HL-60/S4 treated with phorbol 12-myristate 13-acetate at 8.2 ng/mL for 4 days and 3 days (cell line): ENCODE measurements at regions not wholly inside any gene's neighbourhood (a gene's known extent, or its start where the extent isn't known, plus 50 kb on each side); places are given as distances from the start of the nearest gene placed in this dataset.
"Not testable (repeated sequence)": the region's sequence is repeated elsewhere in the genome, so short reads cannot be mapped to it uniquely, and the experiment has no call there.

Source experiments
- in situ Hi-C: fragments of 300-500 bp; cut with MboI; formaldehyde crosslinking; loops from 2 replicates; pipeline ENCODE4 v1.15.0; 2022; ENCODE audit warnings: low sequenced_read_pairs

DNA sequence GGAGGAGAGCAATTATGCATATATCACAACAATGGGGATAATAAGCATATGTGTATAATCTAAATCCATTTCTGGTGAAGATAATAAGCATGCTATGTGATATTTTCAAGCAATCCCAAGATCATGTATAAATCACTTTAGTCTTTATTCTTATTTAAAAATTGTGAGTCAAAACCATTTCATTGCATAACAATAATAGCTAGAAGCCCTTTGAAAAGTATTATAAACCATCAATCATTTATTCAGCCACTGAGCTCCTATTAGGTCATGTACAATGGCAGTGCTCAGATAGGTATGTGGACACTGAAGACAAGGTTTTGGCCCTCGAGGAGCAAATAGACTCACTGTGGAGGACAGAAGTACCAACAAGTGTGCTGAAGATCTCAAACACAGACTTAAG lies 113.1 kb downstream of the CDCA7 start:
- in situ Hi-C loops, result no loop called here

DNA sequence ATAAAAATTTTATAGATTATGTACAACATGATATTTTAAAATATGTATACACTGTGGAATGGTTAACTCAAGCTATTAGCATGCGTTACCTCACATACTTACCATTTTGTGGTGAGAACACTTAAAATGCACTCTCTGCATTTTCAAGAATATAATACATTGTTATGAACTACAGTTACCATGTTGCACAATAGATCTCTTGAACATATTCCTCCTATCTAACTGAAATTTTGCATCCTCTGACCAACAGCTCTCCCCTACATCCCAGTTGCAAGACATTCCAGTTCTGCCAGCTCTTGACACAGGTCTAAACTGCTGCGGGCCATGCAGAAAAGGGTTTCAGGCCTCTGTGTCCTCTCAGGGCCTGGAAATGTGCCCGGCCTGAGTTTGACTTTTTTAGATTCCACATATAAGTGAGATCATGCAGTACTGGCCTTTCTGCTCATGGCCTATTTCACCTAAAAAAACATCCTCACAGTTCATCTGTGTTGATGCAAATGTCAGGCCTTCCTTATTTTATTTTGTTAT lies 113.7 kb downstream of the CDCA7 start:
- in situ Hi-C loops, result no loop called here

DNA sequence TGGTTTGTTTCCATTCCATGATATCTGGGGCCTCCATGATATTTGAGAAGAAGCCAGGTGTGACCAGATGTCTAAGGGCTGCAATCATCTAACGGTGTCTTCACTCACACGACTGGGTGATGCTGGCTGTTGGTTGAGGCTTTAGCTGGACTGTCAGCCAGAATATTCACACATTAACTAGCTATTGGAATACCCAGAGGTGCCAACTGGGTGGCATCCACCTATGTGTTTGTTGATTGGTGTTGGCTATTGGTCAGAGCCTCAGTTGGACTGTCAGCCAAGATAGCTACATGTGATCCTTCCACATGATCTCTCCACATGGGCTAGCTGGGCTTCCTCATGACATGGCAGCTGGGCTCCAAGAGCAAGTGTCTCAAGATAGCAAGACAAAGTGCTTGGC lies 117.4 kb downstream of the CDCA7 start:
- in situ Hi-C loops, result no loop called here

DNA sequence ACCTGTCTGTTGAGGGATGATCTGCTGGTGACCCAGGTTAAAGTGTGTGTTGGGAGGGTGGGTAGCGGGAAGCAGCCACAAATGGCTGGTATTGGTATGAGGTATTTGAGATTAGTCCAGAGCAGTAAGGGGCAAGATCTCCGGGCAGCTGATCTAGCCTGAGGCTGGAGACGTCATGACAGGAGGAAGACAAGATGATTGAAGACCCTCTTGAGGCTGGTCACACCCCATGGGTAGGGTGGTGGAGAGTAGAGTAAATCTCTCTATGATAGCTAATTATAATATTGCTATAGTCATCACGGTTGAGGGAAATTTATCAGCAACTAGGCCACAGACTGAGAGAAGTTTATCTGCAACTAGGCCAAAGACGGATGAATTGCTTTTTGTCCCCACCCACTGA lies 128.5 kb downstream of the CDCA7 start:
- in situ Hi-C loops, result no loop called here

GRCh38 chr2:173488861-173489260 lies 134.2 kb downstream of the CDCA7 start:
- in situ Hi-C loops, result no loop called here

- in situ Hi-C loops, result no loop called here
Measured at GRCh38 chr2:173491418-173491817, 136.7 kb downstream of the CDCA7 start.

GRCh38 chr2:173493874-173494273 lies 139.2 kb downstream of the CDCA7 start:
- in situ Hi-C loops, result no loop called here

DNA sequence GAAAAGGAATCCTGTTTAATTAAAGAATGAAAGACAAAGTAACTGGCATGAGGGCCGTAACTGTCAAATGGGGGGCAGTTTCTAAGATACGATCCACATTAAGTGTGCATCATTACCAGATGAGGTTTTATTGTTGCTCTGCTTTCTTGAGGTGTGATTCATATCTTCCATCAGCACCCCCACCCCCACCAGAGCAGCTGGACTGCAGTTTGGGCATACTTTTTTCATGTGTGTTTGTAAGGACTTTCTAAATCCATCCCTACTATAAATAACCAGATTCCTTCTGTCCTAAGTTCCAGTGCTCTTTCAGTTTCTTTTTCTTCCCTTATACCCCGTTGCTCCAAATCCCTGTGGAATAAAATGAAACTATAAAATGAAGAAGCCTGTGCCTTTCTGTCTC lies 142.1 kb downstream of the CDCA7 start:
- in situ Hi-C loops, result no loop called here

GRCh38 chr2:173500953-173501352 lies 146.3 kb downstream of the CDCA7 start:
- in situ Hi-C loops, result no loop called here

GRCh38 chr2:173502296-173502695 lies 147.6 kb downstream of the CDCA7 start:
- in situ Hi-C loops, result no loop called here

GRCh38 chr2:173511357-173511756 lies 156.7 kb downstream of the CDCA7 start:
- in situ Hi-C loops, result no loop called here

GRCh38 chr2:173511942-173512341 lies 157.3 kb downstream of the CDCA7 start:
- in situ Hi-C loops, result no loop called here

DNA sequence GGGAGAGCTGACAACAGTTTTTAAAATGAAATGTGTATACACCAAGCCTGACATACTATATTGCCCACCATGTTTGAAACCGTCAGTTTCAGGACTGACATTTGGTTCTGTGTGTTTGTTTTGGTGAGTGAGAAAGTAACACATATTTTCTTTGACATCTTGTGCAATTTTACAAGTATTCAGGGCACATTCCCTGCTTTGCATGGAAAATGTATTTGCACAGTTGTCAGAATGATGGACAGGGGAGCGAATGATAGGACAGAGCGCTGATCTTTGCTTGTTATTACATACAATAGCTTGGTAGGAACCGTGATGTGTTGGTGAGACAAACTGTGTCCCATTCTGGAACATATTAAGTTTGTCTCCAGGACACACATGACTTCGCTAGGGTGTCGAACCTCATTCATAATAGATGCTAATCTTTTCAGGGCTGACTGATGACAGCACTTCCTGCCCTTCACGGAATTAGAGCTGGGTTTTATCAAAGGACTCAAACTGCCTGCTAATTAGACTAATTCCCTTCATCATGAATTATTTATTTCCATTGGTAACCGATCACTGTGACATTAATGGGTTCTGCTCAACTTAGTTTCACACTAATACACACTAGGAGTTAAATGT lies 158.5 kb downstream of the CDCA7 start:
- in situ Hi-C loops, result no loop called here

- in situ Hi-C loops, result no loop called here
Measured at GRCh38 chr2:173520918-173521317, 166.2 kb downstream of the CDCA7 start.

DNA sequence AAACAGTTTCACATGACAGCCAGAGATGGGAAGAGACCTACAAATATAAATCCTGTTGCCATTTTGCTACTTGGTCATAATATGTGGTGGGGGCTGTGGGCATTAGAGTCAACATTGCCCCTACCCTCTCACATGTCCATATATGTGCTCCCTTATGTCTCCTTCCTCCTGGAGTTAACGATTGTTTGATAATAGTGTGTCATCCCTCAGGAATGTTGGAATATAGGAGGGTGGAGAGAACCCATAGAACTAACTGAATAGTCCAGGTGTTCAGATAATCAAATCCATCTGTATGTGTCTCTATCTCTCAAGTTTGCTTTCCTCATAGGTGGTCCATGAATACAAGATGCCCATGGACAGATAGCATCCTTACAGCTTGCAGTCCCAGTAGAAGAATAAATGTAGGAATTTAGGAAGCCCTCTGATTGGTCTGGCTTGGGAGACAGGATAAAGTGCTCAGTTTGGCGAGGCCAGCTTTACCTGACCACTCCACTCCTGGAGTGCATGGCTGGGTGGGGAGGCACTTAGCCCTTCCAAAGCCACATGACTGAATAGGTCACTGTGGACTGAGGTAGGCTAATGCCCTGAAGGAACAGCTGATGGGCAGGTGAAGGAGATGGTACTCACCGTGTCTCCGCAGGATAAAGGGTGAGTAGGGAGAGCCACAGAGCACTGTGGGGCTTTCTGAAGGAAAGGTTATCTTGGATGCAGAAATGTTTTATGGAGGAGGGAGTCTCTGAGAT lies 166.9 kb downstream of the CDCA7 start:
- in situ Hi-C loops, result no loop called here

- in situ Hi-C loops, result no loop called here
Measured at GRCh38 chr2:173523497-173523896, 168.8 kb downstream of the CDCA7 start.

GRCh38 chr2:173524256-173524955 lies 169.7 kb downstream of the CDCA7 start:
- in situ Hi-C loops, result no loop called here

GRCh38 chr2:173532732-173533531 lies 178.3 kb downstream of the CDCA7 start:
- in situ Hi-C loops, result not testable (repeated sequence)

GRCh38 chr2:173537694-173538093 lies 183.0 kb downstream of the CDCA7 start:
- in situ Hi-C loops, result no loop called here

DNA sequence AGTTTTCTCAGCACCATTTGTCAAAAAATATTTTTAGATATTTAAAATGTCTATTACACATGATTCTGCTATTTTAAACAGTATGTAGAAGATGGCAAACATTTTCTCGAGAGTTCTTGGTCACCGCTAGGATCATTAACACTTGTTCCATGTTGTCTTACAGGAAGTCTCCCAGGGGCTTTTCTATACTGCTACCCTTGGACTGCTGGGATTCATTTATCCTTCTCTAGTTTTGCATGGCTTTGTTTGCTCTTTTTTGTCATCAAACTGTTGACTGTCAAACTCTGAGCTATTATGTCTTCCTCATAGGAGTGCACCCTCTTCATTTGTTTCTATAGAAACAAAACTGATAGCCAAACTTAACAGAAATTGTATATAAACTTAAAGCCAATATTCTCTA lies 184.9 kb downstream of the CDCA7 start:
- in situ Hi-C loops, result no loop called here
